RPMI8226 (cell line): ENCODE measurements at regions not wholly inside any gene's neighbourhood (a gene's known extent, or its start where the extent isn't known, plus 50 kb on each side); places are given as distances from the start of the nearest gene placed in this dataset.
"Not testable (repeated sequence)": the region's sequence is repeated elsewhere in the genome, so short reads cannot be mapped to it uniquely, and the experiment has no call there.

ENCODE experiments used
- DNase-seq: peaks from one replicate; pipeline ENCODE4 v3.0.0-alpha.2; 2015

DNA sequence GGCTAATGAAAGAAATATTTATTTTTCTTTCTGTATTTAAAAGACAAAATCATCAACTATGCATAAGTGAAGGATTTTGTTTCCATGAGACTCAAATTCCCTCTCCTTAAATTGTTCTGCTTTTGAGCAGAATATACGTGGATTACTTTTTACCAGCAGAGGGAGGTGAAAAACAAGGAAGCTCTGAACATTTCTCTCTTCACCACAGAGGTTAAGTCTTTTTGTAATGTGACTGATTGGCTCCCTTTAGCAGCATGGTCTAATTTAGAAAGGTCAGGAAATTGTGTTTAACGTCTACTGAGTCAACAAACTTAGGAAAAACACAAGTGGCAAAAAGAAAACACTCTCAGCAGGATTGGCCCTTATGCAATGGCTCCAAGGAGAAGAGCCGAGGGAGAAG, 55.1 kb upstream of the F9 start:
- no peak for DNase-seq

GRCh38 chrX:139461945-139462344, 68.6 kb upstream of the F9 start:
- not testable (repeated sequence) for DNase-seq

GRCh38 chrX:139454743-139455142, 75.8 kb upstream of the F9 start:
- no peak for DNase-seq

- no peak for DNase-seq
Observed at GRCh38 chrX:139448996-139449395, 81.5 kb upstream of the F9 start.

- no peak for DNase-seq
Observed at GRCh38 chrX:139446832-139447231, 83.7 kb upstream of the F9 start.

- no peak for DNase-seq
Observed at GRCh38 chrX:139429913-139430312, 100.6 kb upstream of the F9 start.

GRCh38 chrX:139423186-139423585, 107.4 kb upstream of the F9 start:
- no peak for DNase-seq

GRCh38 chrX:139398258-139398657, 132.3 kb upstream of the F9 start:
- not testable (repeated sequence) for DNase-seq

- no peak for DNase-seq
Observed at GRCh38 chrX:139388254-139388653, 142.3 kb upstream of the F9 start.

GRCh38 chrX:139382529-139382928, 148.0 kb upstream of the F9 start:
- DNase-seq = no peak

DNA sequence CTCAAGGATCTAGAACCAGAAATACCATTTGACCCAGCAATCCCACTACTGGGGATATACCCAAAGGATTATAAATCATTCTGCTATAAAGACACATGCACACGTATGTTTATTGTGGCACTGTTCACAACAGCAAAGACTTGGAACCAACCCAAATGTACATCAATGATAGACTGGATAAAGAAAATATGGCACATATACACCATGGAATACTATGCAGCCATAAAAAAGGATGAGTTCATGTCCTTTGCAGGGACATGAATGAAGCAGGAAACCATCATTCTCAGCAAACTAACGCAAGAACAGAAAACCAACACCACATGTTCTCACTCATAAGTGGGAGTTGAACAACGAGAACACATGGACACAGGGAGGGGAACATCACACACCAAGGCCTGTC, 154.0 kb upstream of the F9 start:
- DNase-seq = not testable (repeated sequence)

- DNase-seq = no peak
Observed at GRCh38 chrX:139360356-139360755, 170.2 kb upstream of the F9 start.

- DNase-seq = not testable (repeated sequence)
Observed at GRCh38 chrX:139342594-139342991, 187.9 kb upstream of the F9 start.

DNA sequence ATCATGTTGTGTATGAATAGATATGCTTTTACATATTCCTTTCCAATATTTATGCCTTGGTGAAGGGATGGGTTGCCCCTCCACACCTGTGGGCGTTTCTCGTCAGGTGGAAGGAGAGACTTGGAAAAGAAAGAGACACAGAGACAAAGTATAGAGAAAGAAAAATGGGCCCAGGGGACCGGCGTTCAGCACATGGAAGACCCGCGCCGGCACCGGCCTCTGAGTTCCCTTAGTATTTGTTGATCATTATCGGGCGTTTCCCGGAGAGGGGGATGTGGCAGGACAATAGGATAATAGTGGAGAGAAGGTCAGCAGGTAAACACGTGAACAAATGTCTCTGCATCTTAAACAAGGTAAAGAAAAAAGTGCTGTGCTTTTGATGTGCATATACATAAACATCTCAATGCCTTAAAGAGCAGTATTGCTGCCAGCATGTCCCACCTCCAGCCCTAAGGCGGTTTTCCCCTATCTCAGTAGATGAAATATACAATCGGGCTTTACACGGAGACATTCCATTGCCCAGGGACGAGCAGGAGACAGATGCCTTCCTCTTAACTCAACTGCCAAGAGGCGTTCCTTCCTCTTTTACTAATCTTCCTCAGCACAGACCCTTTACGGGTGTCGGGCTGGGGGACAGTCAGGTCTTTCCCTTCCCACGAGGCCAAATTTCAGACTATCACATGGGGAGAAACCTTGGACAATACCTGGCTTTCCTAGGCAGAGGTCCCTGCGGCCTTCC, 188.5 kb upstream of the F9 start:
- DNase-seq = not testable (repeated sequence)

DNA sequence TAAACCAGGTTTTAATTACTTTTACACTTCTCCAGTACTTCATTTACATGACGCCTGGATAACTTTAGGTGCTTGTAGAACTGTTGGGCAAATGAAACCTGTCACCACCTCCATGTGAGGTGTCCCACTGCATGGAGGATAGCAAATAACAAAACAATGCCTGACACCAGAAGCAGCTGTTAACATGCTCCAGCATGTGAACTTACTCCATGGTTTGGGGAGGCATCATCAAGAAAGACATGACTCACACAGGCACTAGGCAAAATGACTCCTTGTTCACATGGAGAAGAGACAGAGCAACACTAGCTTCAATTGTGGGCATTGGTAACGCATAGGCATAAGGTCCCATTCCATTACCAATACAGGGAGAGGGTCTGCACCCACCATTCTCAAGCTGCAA, 198.1 kb upstream of the F9 start:
- no peak for DNase-seq

DNA sequence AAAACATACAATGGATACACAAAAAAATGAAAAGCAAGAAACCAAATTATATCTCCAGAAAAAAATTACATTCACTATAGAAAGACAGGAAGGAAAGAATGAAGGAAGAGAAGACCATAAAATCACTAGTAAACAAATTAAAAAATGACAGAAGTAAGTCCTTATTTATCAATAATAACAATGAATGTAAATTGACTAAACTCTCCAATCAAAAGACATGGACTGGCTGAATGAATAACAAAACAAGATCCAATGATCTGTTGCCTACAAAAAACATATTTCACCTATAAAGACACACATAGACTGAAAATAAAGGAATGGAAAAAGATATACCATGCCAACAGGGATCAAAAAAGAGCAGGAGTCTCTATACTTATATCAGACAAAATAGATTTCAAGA, 203.2 kb upstream of the F9 start:
- DNase-seq = no peak

- no peak for DNase-seq
Observed at GRCh38 chrX:139324756-139325155, 205.8 kb upstream of the F9 start.

- not testable (repeated sequence) for DNase-seq
Observed at GRCh38 chrX:139320661-139321354, 209.7 kb upstream of the F9 start.

GRCh38 chrX:139306675-139307074, 223.9 kb upstream of the F9 start:
- DNase-seq = not testable (repeated sequence)

DNA sequence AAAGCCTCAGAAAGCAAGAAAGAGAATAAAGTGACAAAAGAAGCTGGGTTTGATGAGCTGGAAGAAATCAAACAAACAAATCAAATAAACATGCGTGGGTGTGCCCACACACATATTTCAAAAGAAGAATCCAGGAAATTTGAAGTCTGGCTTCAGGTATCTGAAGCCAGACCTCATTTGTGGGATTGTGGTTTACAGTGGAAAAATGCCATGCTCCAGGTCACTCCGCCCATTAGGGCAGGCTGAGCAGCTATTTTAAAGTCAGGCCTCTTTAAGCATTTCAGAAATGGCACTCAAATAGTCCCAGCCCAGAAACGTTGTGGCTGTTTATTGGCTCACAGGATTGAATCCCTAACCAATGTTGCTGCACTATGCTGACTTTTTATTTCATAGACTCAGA, 226.1 kb upstream of the F9 start:
- DNase-seq = no peak

- no peak for DNase-seq
Observed at GRCh38 chrX:139299309-139299708, 231.2 kb upstream of the F9 start.

GRCh38 chrX:139298437-139298836, 232.1 kb upstream of the F9 start:
- DNase-seq = no peak

GRCh38 chrX:139297638-139298037, 232.9 kb upstream of the F9 start:
- DNase-seq = no peak

- no peak for DNase-seq
Observed at GRCh38 chrX:139293991-139294390, 236.5 kb upstream of the F9 start.

DNA sequence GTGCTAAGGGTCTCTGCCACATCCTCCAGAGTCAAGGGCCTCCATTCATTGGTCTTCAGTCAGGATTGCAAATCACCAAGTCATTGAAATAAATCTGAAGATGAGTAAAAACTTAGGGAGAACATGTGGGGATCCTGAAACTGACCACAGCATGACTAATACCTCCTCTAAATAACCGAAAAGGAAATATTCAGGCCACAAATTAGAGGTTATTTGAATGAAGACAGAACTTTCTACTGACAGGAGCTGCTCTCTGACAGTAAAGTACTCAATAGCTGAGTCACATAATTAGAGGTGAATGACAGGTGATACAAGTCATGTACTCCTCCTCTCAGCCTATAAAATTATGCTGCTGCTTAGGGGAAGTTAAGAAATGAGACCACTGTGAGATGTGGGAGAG, 240.2 kb upstream of the F9 start:
- DNase-seq = no peak
